GM04504 (cell line): ENCODE measurements at regions not wholly inside any gene's neighbourhood (a gene's known extent, or its start where the extent isn't known, plus 50 kb on each side); places are given as distances from the start of the nearest gene placed in this dataset.

Source experiments
- DNase-seq: peaks from one replicate; pipeline ENCODE4 v3.0.0-alpha.2; 2012; ENCODE audit warnings: low read depth

DNA sequence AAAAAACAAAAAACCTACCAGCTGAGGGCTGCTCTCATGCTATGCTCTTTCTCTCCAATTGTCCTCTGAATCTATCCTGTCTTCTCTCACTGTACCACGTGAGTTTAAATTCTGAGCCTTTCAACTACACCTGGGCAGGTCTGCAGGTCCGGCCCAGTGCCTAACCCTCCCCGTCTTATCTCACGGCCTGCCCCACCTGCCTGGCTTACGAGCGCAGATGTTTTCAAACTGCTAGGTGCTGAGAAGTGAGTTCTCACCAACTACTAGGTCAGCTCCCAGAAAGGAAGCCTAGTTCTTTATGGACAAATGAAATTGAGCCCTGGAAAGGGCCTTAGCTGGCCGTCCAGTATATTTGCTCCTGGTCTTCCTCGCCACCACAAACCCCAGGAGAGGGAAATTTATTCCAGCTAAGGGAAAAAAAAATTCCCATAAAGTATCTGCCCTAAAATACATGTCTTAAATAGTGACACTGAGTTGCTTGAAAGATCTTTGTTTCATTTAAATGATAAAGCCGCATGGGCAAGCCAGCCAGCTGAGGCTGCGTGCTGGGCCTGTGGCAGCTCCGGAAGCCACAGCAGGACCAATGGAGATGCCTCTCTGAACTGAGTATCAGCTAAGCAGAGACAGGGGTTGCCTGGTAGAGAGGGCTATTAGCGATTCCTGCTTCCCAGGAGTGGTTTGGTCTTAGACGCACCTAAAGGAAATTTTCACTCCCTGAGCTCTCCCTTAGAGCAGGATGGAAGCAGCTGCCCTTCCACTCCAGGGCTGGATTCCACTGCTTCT is 92.5 kb upstream of the NCK2 start:
- no peak for DNase-seq

DNA sequence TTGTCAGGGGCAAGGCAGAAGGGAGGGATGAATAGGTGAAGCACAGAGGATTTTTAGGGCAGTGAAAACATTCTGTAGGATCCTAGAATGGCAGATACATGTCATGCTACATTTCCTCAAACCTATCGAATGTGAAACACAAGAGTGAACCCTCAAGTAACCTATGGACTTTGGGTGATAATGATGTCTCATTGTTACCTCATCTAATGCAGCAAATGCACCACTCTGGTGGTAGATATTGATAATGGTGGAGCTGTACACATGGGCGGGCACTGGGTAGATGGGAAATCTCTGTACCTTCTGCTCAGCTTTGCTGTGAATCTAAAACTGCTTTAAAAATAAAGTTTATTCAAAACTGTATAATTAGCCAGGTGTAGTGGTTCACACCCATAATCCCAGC is 95.2 kb upstream of the NCK2 start:
- no peak for DNase-seq

DNA sequence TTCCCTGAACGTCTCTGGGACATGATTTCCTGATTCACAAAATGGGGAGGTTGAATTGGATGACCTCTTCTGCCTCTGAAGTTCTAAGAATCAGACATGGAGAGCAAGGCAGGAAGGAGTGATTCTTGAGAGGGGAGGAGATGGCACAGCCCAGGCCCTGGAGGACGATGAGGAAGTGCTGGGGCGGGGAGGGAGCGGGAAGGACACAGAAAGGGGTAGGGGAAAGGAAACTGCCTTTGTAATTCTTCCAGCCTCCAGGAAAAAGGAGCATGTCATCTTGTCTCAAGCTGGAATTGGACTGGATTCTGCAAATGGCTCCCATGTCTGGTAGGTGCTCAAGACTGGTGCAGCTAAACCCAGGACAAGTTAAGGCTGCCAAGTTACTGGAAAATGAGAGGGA is 97.0 kb upstream of the NCK2 start:
- no peak for DNase-seq

DNA sequence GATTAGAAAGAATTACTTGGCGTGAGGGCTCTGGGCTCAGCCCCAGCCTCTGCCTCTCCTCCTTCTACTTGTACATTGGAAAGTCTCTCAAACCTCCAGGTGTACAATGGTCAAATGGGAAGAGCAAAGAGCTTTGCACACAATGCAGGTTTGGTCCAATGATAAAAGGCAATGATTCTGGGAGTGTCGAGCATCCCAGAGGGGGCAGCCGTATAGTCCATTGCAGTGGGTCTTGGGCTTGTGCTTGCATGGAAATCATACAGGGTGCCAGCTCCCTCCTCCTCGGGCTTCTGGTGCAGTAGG is 98.0 kb upstream of the NCK2 start:
- DNase-seq = no peak

- no peak for DNase-seq
Measured at GRCh38 chr2:105645938-105646773, 98.6 kb upstream of the NCK2 start.

- DNase-seq = no peak
Measured at GRCh38 chr2:105645031-105645937, 99.4 kb upstream of the NCK2 start.

DNA sequence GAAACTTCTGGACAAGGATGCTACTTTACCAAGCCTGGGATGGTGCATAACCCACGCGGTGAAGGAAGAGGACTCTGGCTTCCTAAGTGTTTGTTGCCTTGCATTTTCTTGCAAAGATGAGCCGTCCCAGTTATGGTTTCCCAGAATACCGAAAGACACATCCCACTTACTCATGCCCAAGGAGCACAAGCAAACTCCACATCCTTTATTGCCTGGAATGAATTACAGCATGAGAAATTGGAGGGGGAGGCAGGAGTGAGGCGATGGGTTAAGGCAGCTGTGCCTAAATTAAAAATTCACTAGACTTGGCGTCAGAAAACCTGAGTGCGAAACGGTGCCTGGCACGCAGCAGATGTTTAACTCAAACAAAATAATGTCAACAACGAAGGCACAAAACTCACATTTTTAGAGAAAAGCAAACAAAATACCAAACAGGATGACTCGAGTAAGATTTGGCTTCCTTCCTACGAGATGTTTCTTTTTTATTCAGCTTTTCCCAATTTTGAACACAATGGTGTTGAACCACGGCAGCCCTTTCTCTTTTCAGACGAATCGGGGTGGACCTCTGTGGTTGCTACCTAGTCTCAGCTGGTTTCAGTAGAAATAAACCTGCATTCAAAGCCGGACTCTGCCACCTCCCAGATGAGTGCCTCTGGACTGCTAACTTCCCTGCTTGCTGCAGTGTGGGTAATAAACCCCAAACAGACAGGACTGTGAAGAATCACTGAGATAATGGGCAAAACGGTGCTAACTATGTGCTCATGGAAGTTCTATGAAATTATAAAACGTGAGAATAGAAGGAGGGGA is 100.3 kb upstream of the NCK2 start:
- peak; percentile 17 for DNase-seq

- no peak for DNase-seq
Measured at GRCh38 chr2:105643405-105644173, 101.1 kb upstream of the NCK2 start.

DNA sequence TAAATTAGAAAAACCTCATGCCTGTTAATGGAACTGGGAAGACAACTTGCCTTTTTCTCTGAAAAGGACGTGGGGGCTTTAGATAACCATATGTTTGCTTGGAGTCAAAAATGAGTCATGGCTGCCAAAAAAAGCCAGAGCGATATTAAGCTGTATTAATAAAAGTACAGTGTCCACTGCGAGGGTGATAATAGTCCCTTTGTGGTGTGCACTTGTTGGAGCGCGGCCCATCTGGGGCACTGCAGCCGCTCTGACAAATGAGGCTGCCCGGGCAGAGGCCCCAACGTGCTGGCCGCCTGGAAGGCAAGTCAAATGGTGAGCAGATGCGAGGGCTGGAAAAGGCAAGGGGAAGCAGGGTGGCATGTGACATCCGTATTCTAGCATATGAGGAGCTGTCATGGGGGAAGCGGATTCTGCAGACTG is 103.3 kb upstream of the NCK2 start:
- DNase-seq = no peak

DNA sequence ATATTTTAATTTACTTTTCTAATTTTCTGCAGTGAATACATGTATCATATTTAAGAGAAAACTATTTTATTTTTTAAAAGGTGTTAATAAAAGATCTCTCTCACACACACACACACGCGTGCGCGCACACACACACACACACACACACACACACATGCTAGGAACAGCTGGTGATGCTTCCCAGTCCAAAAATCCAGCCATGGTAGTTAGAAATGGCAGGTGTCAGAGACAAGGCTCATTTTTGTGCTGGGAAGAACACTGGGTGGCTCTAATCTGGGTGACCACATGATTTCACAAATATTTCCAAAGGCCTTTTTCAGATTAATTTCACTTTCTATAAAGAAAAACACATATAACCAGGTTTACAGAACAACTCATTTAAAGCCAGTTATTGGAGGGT is 104.5 kb upstream of the NCK2 start:
- no peak for DNase-seq

- DNase-seq = no peak
Measured at GRCh38 chr2:105636109-105636740, 108.5 kb upstream of the NCK2 start.

- no peak for DNase-seq
Measured at GRCh38 chr2:105635564-105635963, 109.1 kb upstream of the NCK2 start.

DNA sequence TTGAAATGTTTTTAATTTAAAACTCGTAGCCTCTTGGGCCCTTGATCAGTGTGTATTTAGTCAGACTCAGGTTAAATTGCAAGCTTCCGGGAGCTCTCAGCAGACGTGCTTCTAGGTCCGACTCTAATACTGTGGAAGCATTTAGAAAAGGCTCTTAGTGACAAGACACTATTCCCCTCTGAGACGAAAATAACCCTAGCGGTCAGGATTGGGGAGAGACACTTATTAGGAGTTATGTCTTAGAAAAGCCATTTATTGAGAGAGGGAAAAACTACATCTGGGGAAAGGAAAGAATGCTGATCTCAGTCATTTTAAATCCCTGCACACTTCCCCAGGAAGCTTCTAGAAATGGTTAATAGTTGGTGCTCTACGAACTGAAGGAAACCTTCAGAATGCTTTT is 110.5 kb upstream of the NCK2 start:
- DNase-seq = no peak

DNA sequence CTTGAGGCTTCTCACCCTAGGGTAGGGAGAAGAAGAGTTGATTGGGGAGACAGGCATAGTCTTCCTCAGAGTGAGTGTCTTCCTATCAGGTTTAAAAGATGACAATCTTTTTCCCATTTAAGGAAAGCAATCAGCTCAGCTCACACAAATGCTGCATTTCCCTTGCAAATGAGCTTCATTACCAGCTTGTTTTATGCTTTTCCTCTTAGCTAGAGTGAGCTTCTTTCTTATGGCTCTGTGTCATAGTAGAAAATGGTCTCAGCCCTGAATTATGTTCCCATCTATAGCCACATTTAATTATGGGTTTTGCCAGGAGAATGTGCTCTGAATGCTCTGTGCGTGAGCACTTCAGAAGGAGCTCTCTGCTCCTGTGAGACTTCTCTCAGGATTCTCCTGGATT is 112.8 kb upstream of the NCK2 start:
- DNase-seq = no peak

- DNase-seq = no peak
Measured at GRCh38 chr2:105631011-105631410, 113.7 kb upstream of the NCK2 start.

DNA sequence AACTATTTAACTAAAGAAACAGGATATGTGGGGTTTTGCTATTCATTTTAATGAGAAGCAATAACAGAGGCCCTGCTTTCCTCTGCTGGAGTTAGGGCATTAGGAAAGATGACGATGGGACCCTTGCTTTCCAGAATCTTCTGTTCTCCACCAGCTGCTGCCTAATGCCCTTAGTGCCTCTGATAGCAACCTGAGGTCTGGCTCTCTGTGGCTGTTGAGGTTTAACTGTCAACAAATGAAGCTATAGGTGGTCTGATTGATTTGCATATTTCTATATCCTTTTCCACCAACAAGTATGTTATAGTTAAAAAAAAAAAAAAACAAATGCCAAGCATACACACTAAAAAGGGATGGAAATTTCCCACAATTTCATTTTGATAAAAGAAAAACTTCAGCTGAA is 115.1 kb upstream of the NCK2 start:
- DNase-seq = no peak

DNA sequence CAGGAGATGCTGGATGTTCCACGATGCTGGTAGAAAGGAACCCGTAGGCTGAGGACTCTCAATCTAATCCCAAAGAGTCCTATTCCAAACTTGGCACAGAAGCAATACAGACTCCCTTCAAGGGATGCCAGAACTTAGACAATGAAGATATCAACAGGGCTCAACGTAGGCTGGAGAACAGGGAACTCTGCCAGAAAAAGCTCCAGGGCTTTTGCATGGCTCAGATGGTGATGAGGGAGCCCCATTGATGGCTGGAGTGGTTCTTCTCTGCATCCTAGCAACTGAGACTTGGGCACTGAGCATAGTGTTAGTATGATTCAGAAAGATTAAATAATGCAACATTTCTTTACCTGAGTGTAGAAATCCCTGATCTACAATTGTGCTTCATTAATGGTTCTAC is 117.2 kb upstream of the NCK2 start:
- no peak for DNase-seq

DNA sequence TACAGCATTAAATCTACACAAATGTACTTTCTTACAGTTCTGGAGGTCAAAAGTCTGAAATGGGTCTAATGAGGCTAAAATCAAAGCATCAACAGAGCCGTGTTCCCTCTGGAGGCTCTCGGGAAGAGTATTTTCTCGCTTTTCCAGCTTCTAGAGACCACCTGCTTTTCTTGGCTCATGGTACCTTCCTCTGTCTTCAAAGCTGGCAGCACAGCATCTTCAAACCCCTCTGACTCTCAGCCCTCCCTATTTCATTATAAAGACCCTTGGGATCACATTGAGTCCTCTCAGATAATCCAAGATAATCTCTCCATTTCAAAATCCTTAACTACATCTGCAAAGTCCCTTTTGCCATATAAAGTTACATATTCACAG is 117.8 kb upstream of the NCK2 start:
- DNase-seq = no peak

- no peak for DNase-seq
Measured at GRCh38 chr2:105626212-105626965, 118.3 kb upstream of the NCK2 start.

GRCh38 chr2:105625632-105626031 is 119.1 kb upstream of the NCK2 start:
- no peak for DNase-seq
